Liver (tissue), 8 donors: ENCODE measurements at regions not wholly inside any gene's neighbourhood (a gene's known extent, or its start where the extent isn't known, plus 50 kb on each side); places are given as distances from the start of the nearest gene placed in this dataset.

Experiments used
- DNase-seq: peaks from one replicate; pipeline ENCODE4 v3.0.0-alpha.2; 2017; ENCODE audit warnings: low spot score
- H3K27ac ChIP-seq, 2 donors: one replicate each; pipeline ENCODE4 v1.7.0; 2013; ENCODE audit warnings: inconsistent platforms in 2 of 2, low read length in 2 of 2, control low read depth in 1 of 2, low read depth in 1 of 2, mild to moderate bottlenecking in 1 of 2
- H3K27me3 ChIP-seq, 4 donors: one replicate each; pipeline versions ENCODE4 v1.6.1 to v1.7.0; 2013; ENCODE audit warnings: low read length in 3 of 4, inconsistent platforms in 1 of 4, mild to moderate bottlenecking in 1 of 4, moderate library complexity in 1 of 4; ENCODE audit not compliant: control insufficient read depth in 4 of 4, insufficient read depth in 4 of 4
- H3K36me3 ChIP-seq, 4 donors: one replicate each; pipeline versions ENCODE4 v1.6.1 to v1.7.0; 2013; ENCODE audit warnings: low read length in 3 of 4, mild to moderate bottlenecking in 3 of 4, low read depth in 1 of 4, moderate library complexity in 1 of 4; ENCODE audit not compliant: control insufficient read depth in 4 of 4, insufficient read depth in 3 of 4
- H3K4me1 ChIP-seq, 4 donors: one replicate each; pipeline versions ENCODE4 v1.6.1 to v1.7.0; 2013; ENCODE audit warnings: low read length in 3 of 4, mild to moderate bottlenecking in 3 of 4, moderate library complexity in 1 of 4; ENCODE audit not compliant: control insufficient read depth in 4 of 4, insufficient read depth in 4 of 4
- H3K4me3 ChIP-seq, 3 donors: one replicate each; pipeline versions ENCODE4 v1.6.1 to v1.7.0; 2013; ENCODE audit warnings: low read length in 3 of 3, control low read depth in 1 of 3, low read depth in 1 of 3, mild to moderate bottlenecking in 1 of 3
- H3K9ac ChIP-seq, 2 donors: one replicate each; pipeline ENCODE4 v1.7.0; 2013; ENCODE audit warnings: low read length in 2 of 2, mild to moderate bottlenecking in 2 of 2, moderate library complexity in 2 of 2, control low read depth in 1 of 2, low read depth in 1 of 2
- H3K9me3 ChIP-seq, 4 donors: one replicate each; pipeline versions ENCODE4 v1.6.1 to v1.7.0; 2013; ENCODE audit warnings: low read length in 3 of 4; ENCODE audit not compliant: control insufficient read depth in 4 of 4
- ATF3 ChIP-seq: IDR thresholded peaks from 2 replicates; pipeline ENCODE4 v1.6.1; 2016; ENCODE audit warnings: antibody characterized with exemption
- CTCF ChIP-seq: fragments of 150-350 bp; IDR thresholded peaks from 2 replicates; pipeline ENCODE4 v1.5.1; 2017; ENCODE audit warnings: improper control_type of control experiment, low read depth, low read length; ENCODE audit not compliant: missing input control
- EGR1 ChIP-seq, 2 donors: IDR thresholded peaks; 2 replicates each; pipeline ENCODE4 v1.6.1; 2016 to 2018; ENCODE audit warnings: antibody characterized with exemption in 2 of 2, low read depth in 2 of 2
- FOXA1 ChIP-seq: IDR thresholded peaks from 2 replicates; pipeline ENCODE4 v1.6.1; 2016; ENCODE audit warnings: antibody characterized with exemption
- FOXA2 ChIP-seq: IDR thresholded peaks from 2 replicates; pipeline ENCODE4 v1.6.1; 2016; ENCODE audit warnings: antibody characterized with exemption
- GABPA ChIP-seq, 2 donors: IDR thresholded peaks in 1 of 2; conservative IDR thresholded peaks in 1 of 2; 2 replicates each; pipeline ENCODE4 v1.6.1; 2016; ENCODE audit warnings: antibody characterized with exemption in 2 of 2, mild to moderate bottlenecking in 1 of 2, moderate library complexity in 1 of 2
- HNF4A ChIP-seq, 2 donors: conservative IDR thresholded peaks; 2 replicates each; pipeline ENCODE4 v1.6.1; 2016; ENCODE audit warnings: antibody characterized with exemption in 2 of 2, mild to moderate bottlenecking in 2 of 2
- HNF4G ChIP-seq: IDR thresholded peaks from 2 replicates; pipeline ENCODE4 v1.6.1; 2016; ENCODE audit warnings: antibody characterized with exemption
- JUND ChIP-seq, 2 donors: IDR thresholded peaks; 2 replicates each; pipeline ENCODE4 v1.6.1; 2016; ENCODE audit warnings: antibody characterized with exemption in 2 of 2
- MAX ChIP-seq: IDR thresholded peaks from 2 replicates; pipeline ENCODE4 v1.6.1; 2016; ENCODE audit warnings: antibody characterized with exemption
- NR2F2 ChIP-seq: IDR thresholded peaks from 2 replicates; pipeline ENCODE4 v1.6.1; 2016; ENCODE audit warnings: antibody characterized with exemption
- RAD21 ChIP-seq, 2 donors: IDR thresholded peaks; 2 replicates each; pipeline ENCODE4 v1.6.1; 2016; ENCODE audit warnings: antibody characterized with exemption in 2 of 2, mild to moderate bottlenecking in 2 of 2
- REST ChIP-seq: IDR thresholded peaks from 2 replicates; pipeline ENCODE4 v1.6.1; 2016; ENCODE audit warnings: antibody characterized with exemption, mild to moderate bottlenecking
- RXRA ChIP-seq, 2 donors: IDR thresholded peaks; 2 replicates each; pipeline ENCODE4 v1.6.1; 2017 to 2018; ENCODE audit warnings: antibody characterized with exemption in 2 of 2, mild to moderate bottlenecking in 1 of 2
- SP1 ChIP-seq: IDR thresholded peaks from 2 replicates; pipeline ENCODE4 v1.6.1; 2018; ENCODE audit warnings: antibody characterized with exemption, mild to moderate bottlenecking
- TAF1 ChIP-seq: conservative IDR thresholded peaks from 2 replicates; pipeline ENCODE4 v1.6.1; 2016; ENCODE audit warnings: antibody characterized with exemption, mild to moderate bottlenecking
- YY1 ChIP-seq: IDR thresholded peaks from 2 replicates; pipeline ENCODE4 v1.6.1; 2016; ENCODE audit warnings: antibody characterized with exemption, mild to moderate bottlenecking
- ZBTB33 ChIP-seq: IDR thresholded peaks from 2 replicates; pipeline ENCODE4 v1.6.1; 2016; ENCODE audit warnings: antibody characterized with exemption
- WGBS: extraction: QIAGEN DNeasy Blood & Tissue Kit; methylation state at CpG from one replicate; pipeline ENCODE4 v1.1.7; 2013; 5-methylcytosine and 5-hydroxymethylcytosine counted together
- donor health status: healthy.
- donor health status: healthy.
- donor health status: healthy.
- donor health status: healthy.
- donor health status: healthy.

GRCh38 chr4:124973716-124974115 is 261.2 kb upstream of the ANKRD50 start:
- Histone ChIP-seq H3K36me3 (no peaks in the 10 kb centered on the region), H3K27ac (no peak overlapping the region), H3K4me1 (no peaks in the 10 kb centered on the region), H3K4me3 (no peak overlapping the region), H3K27me3 (no peaks in the 10 kb centered on the region), H3K9me3 (no peaks in the 10 kb centered on the region), H3K9ac (no peak overlapping the region)
- WGBS, result 94% methylated on average over 1 of the region's 1 CpG
- no peak for DNase-seq
- TF ChIP-seq EGR1 (IDR thresholded peaks at IDR 0.05; ENCODE audit: low read depth in 2 of 2), result no peak
- TF ChIP-seq TAF1, result no peak
- TF ChIP-seq FOXA1, result no peak
- TF ChIP-seq RAD21 (IDR thresholded peaks at IDR 0.05), result no peak
- no peak for TF ChIP-seq GABPA (IDR thresholded peaks at IDR 0.05 in 1 of 2, conservative IDR thresholded peaks at IDR 0.05 in 1 of 2)
- TF ChIP-seq CTCF, result no peak
- TF ChIP-seq RXRA (IDR thresholded peaks at IDR 0.05), result no peak
- TF ChIP-seq MAX, result no peak
- TF ChIP-seq ATF3, result no peak
- TF ChIP-seq JUND (IDR thresholded peaks at IDR 0.05), result no peak
- no peak for TF ChIP-seq HNF4A (conservative IDR thresholded peaks at IDR 0.05)
- no peak for TF ChIP-seq FOXA2
- no peak for TF ChIP-seq HNF4G
- no peak for TF ChIP-seq NR2F2
- no peak for TF ChIP-seq ZBTB33

- no peak for TF ChIP-seq ZBTB33
- TF ChIP-seq SP1, result no peak
- no peak for TF ChIP-seq CTCF
- TF ChIP-seq RAD21 (IDR thresholded peaks at IDR 0.05), result no peak
- no peak for TF ChIP-seq YY1
- no peak for TF ChIP-seq REST
- TF ChIP-seq TAF1, result no peak
- TF ChIP-seq MAX, result no peak
- TF ChIP-seq HNF4A (conservative IDR thresholded peaks at IDR 0.05), result no peak
- TF ChIP-seq EGR1 (IDR thresholded peaks at IDR 0.05; ENCODE audit: low read depth in 2 of 2), result no peak
- no peaks in the 10 kb centered on the region for H3K9me3 ChIP-seq
- DNase-seq, result no peak
- 92% methylated on average over 2 of the region's 2 CpGs for WGBS
- H3K4me1 ChIP-seq, result no peaks in the 10 kb centered on the region
- no peak overlapping the region for H3K9ac ChIP-seq
- H3K27me3 ChIP-seq, result no peaks in the 10 kb centered on the region
- no peak overlapping the region for H3K27ac ChIP-seq
- no peaks in the 10 kb centered on the region for H3K36me3 ChIP-seq
- no peak overlapping the region for H3K4me3 ChIP-seq
Observed at GRCh38 chr4:124970011-124970410, 257.5 kb upstream of the ANKRD50 start.
